ENCODE measurements at regions not wholly inside any gene's neighbourhood (a gene's known extent, or its start where the extent isn't known, plus 50 kb on each side); places are given as distances from the start of the nearest gene placed in this dataset.

- intact Hi-C loops (cut with DNase I) = no loop called here
- H3K4me1 ChIP-seq = no peaks in the 10 kb centered on the region
- no peaks in the 10 kb centered on the region for H3K27me3 ChIP-seq
- no peak overlapping the region for H3K27ac ChIP-seq
- 84 to 93% methylated on average over 5 of the region's 5 CpGs for WGBS, 2 donors
- TF ChIP-seq, protein P1, sequence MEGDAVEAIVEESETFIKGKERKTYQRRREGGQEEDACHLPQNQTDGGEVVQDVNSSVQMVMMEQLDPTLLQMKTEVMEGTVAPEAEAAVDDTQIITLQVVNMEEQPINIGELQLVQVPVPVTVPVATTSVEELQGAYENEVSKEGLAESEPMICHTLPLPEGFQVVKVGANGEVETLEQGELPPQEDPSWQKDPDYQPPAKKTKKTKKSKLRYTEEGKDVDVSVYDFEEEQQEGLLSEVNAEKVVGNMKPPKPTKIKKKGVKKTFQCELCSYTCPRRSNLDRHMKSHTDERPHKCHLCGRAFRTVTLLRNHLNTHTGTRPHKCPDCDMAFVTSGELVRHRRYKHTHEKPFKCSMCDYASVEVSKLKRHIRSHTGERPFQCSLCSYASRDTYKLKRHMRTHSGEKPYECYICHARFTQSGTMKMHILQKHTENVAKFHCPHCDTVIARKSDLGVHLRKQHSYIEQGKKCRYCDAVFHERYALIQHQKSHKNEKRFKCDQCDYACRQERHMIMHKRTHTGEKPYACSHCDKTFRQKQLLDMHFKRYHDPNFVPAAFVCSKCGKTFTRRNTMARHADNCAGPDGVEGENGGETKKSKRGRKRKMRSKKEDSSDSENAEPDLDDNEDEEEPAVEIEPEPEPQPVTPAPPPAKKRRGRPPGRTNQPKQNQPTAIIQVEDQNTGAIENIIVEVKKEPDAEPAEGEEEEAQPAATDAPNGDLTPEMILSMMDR (IDR thresholded peaks at IDR 0.05) = no peak
- TF ChIP-seq POLR2A (IDR thresholded peaks at IDR 0.05) = no peak
- no peaks in the 10 kb centered on the region for H3K9me3 ChIP-seq
- no peak for DNase-seq
- H3K4me3 ChIP-seq (replicated peaks in 1 of 3) = no peak overlapping the region
- no peaks in the 10 kb centered on the region for H3K36me3 ChIP-seq
Measured at GRCh38 chr6:152874267-152874666, 108.6 kb downstream of the FBXO5 start.

- H3K9me3 ChIP-seq = no peaks in the 10 kb centered on the region
- intact Hi-C loops (cut with DNase I) = no loop called here
- TF ChIP-seq, protein P1 (IDR thresholded peaks at IDR 0.05) = no peak
- TF ChIP-seq POLR2A (IDR thresholded peaks at IDR 0.05) = no peak
Measured at GRCh38 chr6:152874846-152875568, 107.8 kb downstream of the FBXO5 start.

GRCh38 chr6:152879681-152880080, 103.2 kb downstream of the FBXO5 start:
- no peak for DNase-seq
- no peaks in the 10 kb centered on the region for H3K9me3 ChIP-seq
- TF ChIP-seq, protein P1 (IDR thresholded peaks at IDR 0.05) = no peak
- TF ChIP-seq POLR2A (IDR thresholded peaks at IDR 0.05) = no peak
- H3K4me1 ChIP-seq = no peaks in the 10 kb centered on the region
- no peak overlapping the region for H3K4me3 ChIP-seq (replicated peaks in 1 of 3)
- no peaks in the 10 kb centered on the region for H3K36me3 ChIP-seq
- intact Hi-C loops (cut with DNase I) = no loop called here
- H3K27me3 ChIP-seq = no peaks in the 10 kb centered on the region
- no peak overlapping the region for H3K27ac ChIP-seq

More at GRCh38 chr6:152874846-152875568, 107.8 kb downstream of the FBXO5 start:
- H3K27me3 ChIP-seq = no peaks in the 10 kb centered on the region
- H3K36me3 ChIP-seq = no peaks in the 10 kb centered on the region
- DNase-seq = no peak
- WGBS, 2 donors = 58 to 60% methylated on average over 6 of the region's 6 CpGs
- no peak overlapping the region for H3K4me3 ChIP-seq (replicated peaks in 1 of 3)
- no peaks in the 10 kb centered on the region for H3K4me1 ChIP-seq
- no peak overlapping the region for H3K27ac ChIP-seq

DNA sequence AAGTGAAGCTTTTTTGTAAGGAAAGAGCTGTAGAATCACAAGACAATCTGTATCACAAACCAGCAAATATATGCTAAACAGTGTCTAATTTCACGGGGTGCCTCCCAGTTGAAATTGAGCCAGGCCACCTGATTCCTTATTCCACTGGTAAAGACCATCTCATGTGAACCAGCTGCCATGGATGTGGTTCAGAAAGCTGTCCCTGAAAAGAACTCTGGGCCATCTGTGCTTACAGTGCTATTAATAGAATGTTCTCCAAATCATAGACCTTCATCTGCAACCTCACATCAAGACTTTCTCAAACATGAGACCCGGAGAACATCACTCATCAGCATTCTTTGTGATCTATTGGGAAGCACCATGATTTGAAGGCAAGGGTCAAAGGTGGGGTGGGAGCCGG, 89.7 kb downstream of the FBXO5 start:
- WGBS, 2 donors = 83 to 85% methylated on average over 3 of the region's 3 CpGs
- no peak for DNase-seq

GRCh38 chr6:152896923-152897322, 85.9 kb downstream of the FBXO5 start:
- H3K4me3 ChIP-seq (replicated peaks in 1 of 3) = no peak overlapping the region
- intact Hi-C loops (cut with DNase I) = no loop called here
- H3K9me3 ChIP-seq = no peaks in the 10 kb centered on the region
- no peak overlapping the region for H3K27ac ChIP-seq
- H3K36me3 ChIP-seq = no peaks in the 10 kb centered on the region
- no peaks in the 10 kb centered on the region for H3K4me1 ChIP-seq
- DNase-seq = no peak
- no peak for TF ChIP-seq POLR2A (IDR thresholded peaks at IDR 0.05)
- TF ChIP-seq, protein P1 (IDR thresholded peaks at IDR 0.05) = no peak
- WGBS, 2 donors = 56 to 72% methylated on average over 3 of the region's 3 CpGs
- no peaks in the 10 kb centered on the region for H3K27me3 ChIP-seq

More for the DNA sequence above, 89.7 kb downstream of the FBXO5 start:
- Histone ChIP-seq H3K27me3 (no peaks in the 10 kb centered on the region), H3K36me3 (no peaks in the 10 kb centered on the region), H3K9me3 (no peaks in the 10 kb centered on the region), H3K4me1 (no peaks in the 10 kb centered on the region), H3K27ac (no peak overlapping the region), H3K4me3 (replicated peaks in 1 of 3) (no peak overlapping the region)
- intact Hi-C loops (cut with DNase I) = no loop called here
- TF ChIP-seq, protein P1 (IDR thresholded peaks at IDR 0.05) = no peak
- no peak for TF ChIP-seq POLR2A (IDR thresholded peaks at IDR 0.05)

All from thyroid gland (tissue), 4 donors.